ENCODE measurements at regions not wholly inside any gene's neighbourhood (a gene's known extent, or its start where the extent isn't known, plus 50 kb on each side); places are given as distances from the start of the nearest gene placed in this dataset.
A peak's percentile ranks its signal among the peaks of the same experiment; 100 is the strongest.

- in situ Hi-C loops (cut with HindIII; ENCODE audit: low pct_unique_long_range_greater_than_20kb, low sequenced_read_pairs): no loop called here
- DNase-seq (ENCODE audit: low read depth, low spot score): no peak
Measured at GRCh38 chr12:75613981-75614380, 102.6 kb upstream of the KRR1 start.

- in situ Hi-C loops (cut with HindIII; ENCODE audit: low pct_unique_long_range_greater_than_20kb, low sequenced_read_pairs): no loop called here
- DNase-seq (ENCODE audit: low read depth, low spot score): peak; percentile 16
Measured at GRCh38 chr12:75611041-75611440, 99.6 kb upstream of the KRR1 start.

- DNase-seq (ENCODE audit: low read depth, low spot score): peak; percentile 37
- in situ Hi-C loops (cut with HindIII; ENCODE audit: low pct_unique_long_range_greater_than_20kb, low sequenced_read_pairs): no loop called here
Measured at GRCh38 chr12:75606956-75607355, 95.5 kb upstream of the KRR1 start.

- DNase-seq (ENCODE audit: low read depth, low spot score): peak; percentile 68
- in situ Hi-C loops (cut with HindIII; ENCODE audit: low pct_unique_long_range_greater_than_20kb, low sequenced_read_pairs): no loop called here
Measured at GRCh38 chr12:75606151-75606550, 94.7 kb upstream of the KRR1 start.

GRCh38 chr12:75603475-75603874 is 92.1 kb upstream of the KRR1 start:
- in situ Hi-C loops (cut with HindIII; ENCODE audit: low pct_unique_long_range_greater_than_20kb, low sequenced_read_pairs): no loop called here
- DNase-seq (ENCODE audit: low read depth, low spot score): no peak

GRCh38 chr12:75602106-75602505 is 90.7 kb upstream of the KRR1 start:
- DNase-seq (ENCODE audit: low read depth, low spot score): no peak
- in situ Hi-C loops (cut with HindIII; ENCODE audit: low pct_unique_long_range_greater_than_20kb, low sequenced_read_pairs): no loop called here

GRCh38 chr12:75600146-75600545 is 88.7 kb upstream of the KRR1 start:
- in situ Hi-C loops (cut with HindIII; ENCODE audit: low pct_unique_long_range_greater_than_20kb, low sequenced_read_pairs): no loop called here
- no peak for DNase-seq (ENCODE audit: low read depth, low spot score)

GRCh38 chr12:75599061-75599460 is 87.7 kb upstream of the KRR1 start:
- DNase-seq (ENCODE audit: low read depth, low spot score): no peak
- in situ Hi-C loops (cut with HindIII; ENCODE audit: low pct_unique_long_range_greater_than_20kb, low sequenced_read_pairs): no loop called here

GRCh38 chr12:75596406-75596805 is 85.0 kb upstream of the KRR1 start:
- DNase-seq (ENCODE audit: low read depth, low spot score): no peak
- in situ Hi-C loops (cut with HindIII; ENCODE audit: low pct_unique_long_range_greater_than_20kb, low sequenced_read_pairs): no loop called here

GRCh38 chr12:75592638-75593335 is 81.4 kb upstream of the KRR1 start:
- no peak for DNase-seq (ENCODE audit: low read depth, low spot score)
- in situ Hi-C loops (cut with HindIII; ENCODE audit: low pct_unique_long_range_greater_than_20kb, low sequenced_read_pairs): no loop called here

GRCh38 chr12:75592086-75592485 is 80.7 kb upstream of the KRR1 start:
- in situ Hi-C loops (cut with HindIII; ENCODE audit: low pct_unique_long_range_greater_than_20kb, low sequenced_read_pairs): no loop called here
- no peak for DNase-seq (ENCODE audit: low read depth, low spot score)

GRCh38 chr12:75591628-75592027 is 80.2 kb upstream of the KRR1 start:
- in situ Hi-C loops (cut with HindIII; ENCODE audit: low pct_unique_long_range_greater_than_20kb, low sequenced_read_pairs): no loop called here

GRCh38 chr12:75589801-75590200 is 78.4 kb upstream of the KRR1 start:
- in situ Hi-C loops (cut with HindIII; ENCODE audit: low pct_unique_long_range_greater_than_20kb, low sequenced_read_pairs): no loop called here
- DNase-seq (ENCODE audit: low read depth, low spot score): no peak

More at GRCh38 chr12:75591628-75592027, 80.2 kb upstream of the KRR1 start:
- no peak for DNase-seq (ENCODE audit: low read depth, low spot score)

- DNase-seq (ENCODE audit: low read depth, low spot score): no peak
- in situ Hi-C loops (cut with HindIII; ENCODE audit: low pct_unique_long_range_greater_than_20kb, low sequenced_read_pairs): no loop called here
Measured at GRCh38 chr12:75587340-75588106, 76.1 kb upstream of the KRR1 start.

- in situ Hi-C loops (cut with HindIII; ENCODE audit: low pct_unique_long_range_greater_than_20kb, low sequenced_read_pairs): no loop called here
- peak; percentile 57 for DNase-seq (ENCODE audit: low read depth, low spot score)
Measured at GRCh38 chr12:75585330-75585729, 73.9 kb upstream of the KRR1 start.

- DNase-seq (ENCODE audit: low read depth, low spot score): no peak
- in situ Hi-C loops (cut with HindIII; ENCODE audit: low pct_unique_long_range_greater_than_20kb, low sequenced_read_pairs): no loop called here
Measured at GRCh38 chr12:75583355-75583754, 71.9 kb upstream of the KRR1 start.

GRCh38 chr12:75581515-75581914 is 70.1 kb upstream of the KRR1 start:
- in situ Hi-C loops (cut with HindIII; ENCODE audit: low pct_unique_long_range_greater_than_20kb, low sequenced_read_pairs): no loop called here
- DNase-seq (ENCODE audit: low read depth, low spot score): no peak

- no peak for DNase-seq (ENCODE audit: low read depth, low spot score)
- in situ Hi-C loops (cut with HindIII; ENCODE audit: low pct_unique_long_range_greater_than_20kb, low sequenced_read_pairs): no loop called here
Measured at GRCh38 chr12:75579552-75579951, 68.1 kb upstream of the KRR1 start.

GRCh38 chr12:75578546-75578945 is 67.1 kb upstream of the KRR1 start:
- no peak for DNase-seq (ENCODE audit: low read depth, low spot score)
- in situ Hi-C loops (cut with HindIII; ENCODE audit: low pct_unique_long_range_greater_than_20kb, low sequenced_read_pairs): no loop called here
